T1000 (cell line): ENCODE measurements at regions not wholly inside any gene's neighbourhood (a gene's known extent, or its start where the extent isn't known, plus 50 kb on each side); places are given as distances from the start of the nearest gene placed in this dataset.
"Not testable (repeated sequence)": the region's sequence is repeated elsewhere in the genome, so short reads cannot be mapped to it uniquely, and the experiment has no call there.

Experiments
- DNase-seq: peaks from one replicate; lab custom pipeline; 2025; ENCODE audit warnings: mixed read lengths; lab: John Stamatoyannopoulos, UW

- no peak for DNase-seq
Measured at GRCh38 chr2:147609301-147609700, 235.5 kb upstream of the ACVR2A start.

- DNase-seq: no peak
Measured at GRCh38 chr2:147607379-147607778, 237.4 kb upstream of the ACVR2A start.

GRCh38 chr2:147603876-147604275, 241.0 kb upstream of the ACVR2A start:
- no peak for DNase-seq

GRCh38 chr2:147603447-147603846, 241.4 kb upstream of the ACVR2A start:
- no peak for DNase-seq

GRCh38 chr2:147600646-147601045, 244.2 kb upstream of the ACVR2A start:
- DNase-seq: no peak

- DNase-seq: no peak
Measured at GRCh38 chr2:147600223-147600622, 244.6 kb upstream of the ACVR2A start.

- DNase-seq: no peak
Measured at GRCh38 chr2:147595200-147595599, 249.6 kb upstream of the ACVR2A start.

GRCh38 chr2:147594038-147594437, 250.8 kb upstream of the ACVR2A start:
- DNase-seq: no peak

- DNase-seq: not testable (repeated sequence)
Measured at GRCh38 chr2:147592784-147593183, 252.0 kb upstream of the ACVR2A start.

- no peak for DNase-seq
Measured at GRCh38 chr2:147589127-147589526, 255.7 kb upstream of the ACVR2A start.

- DNase-seq: no peak
Measured at GRCh38 chr2:147588191-147588590, 256.6 kb upstream of the ACVR2A start.

- no peak for DNase-seq
Measured at GRCh38 chr2:147578529-147578928, 266.3 kb upstream of the ACVR2A start.

GRCh38 chr2:147577998-147578380, 266.8 kb upstream of the ACVR2A start:
- no peak for DNase-seq

GRCh38 chr2:147577323-147577997, 267.4 kb upstream of the ACVR2A start:
- no peak for DNase-seq

GRCh38 chr2:147575106-147575505, 269.7 kb upstream of the ACVR2A start:
- DNase-seq: no peak

GRCh38 chr2:147572622-147573021, 272.2 kb upstream of the ACVR2A start:
- no peak for DNase-seq

- no peak for DNase-seq
Measured at GRCh38 chr2:147569426-147569825, 275.4 kb upstream of the ACVR2A start.

GRCh38 chr2:147568109-147568508, 276.7 kb upstream of the ACVR2A start:
- no peak for DNase-seq

GRCh38 chr2:147567136-147567535, 277.7 kb upstream of the ACVR2A start:
- no peak for DNase-seq

- DNase-seq: no peak
Measured at GRCh38 chr2:147560810-147561535, 283.9 kb upstream of the ACVR2A start.

- DNase-seq: no peak
Measured at GRCh38 chr2:147559070-147559725, 285.6 kb upstream of the ACVR2A start.

GRCh38 chr2:147558620-147559019, 286.2 kb upstream of the ACVR2A start:
- DNase-seq: no peak

GRCh38 chr2:147554521-147555107, 290.2 kb upstream of the ACVR2A start:
- no peak for DNase-seq
